ENCODE measurements at regions not wholly inside any gene's neighbourhood (a gene's known extent, or its start where the extent isn't known, plus 50 kb on each side); places are given as distances from the start of the nearest gene placed in this dataset.
"Not testable (repeated sequence)": the region's sequence is repeated elsewhere in the genome, so short reads cannot be mapped to it uniquely, and the experiment has no call there.

DNA sequence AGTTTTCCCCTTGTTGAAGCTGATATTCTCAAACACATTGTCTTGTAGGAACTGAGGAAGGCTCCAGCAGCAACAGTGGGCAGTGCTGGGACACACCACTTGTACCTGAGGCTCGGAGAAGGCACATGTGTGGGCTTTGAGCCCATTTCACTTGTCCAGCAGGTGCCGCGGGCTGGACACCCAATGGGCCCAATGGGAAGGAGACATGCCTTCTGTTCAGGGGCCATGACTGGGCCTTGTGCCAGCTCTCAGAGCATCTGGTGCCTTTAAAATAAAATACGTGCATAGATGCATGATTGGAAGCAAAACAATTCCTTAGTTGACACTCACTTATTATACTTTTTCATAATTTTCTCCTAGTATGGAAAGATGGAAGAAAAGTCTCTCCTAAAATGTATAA lies 334.2 kb downstream of the KLF13 start:
- Histone ChIP-seq H3K36me3 (ENCODE audit: control insufficient read depth, insufficient read depth, low read length) (no peaks in the 10 kb centered on the region), H3K27me3 (ENCODE audit: control insufficient read depth, insufficient read depth, low read length) (no peaks in the 10 kb centered on the region), H3K4me3 (ENCODE audit: low read depth, low read length) (no peak overlapping the region)
- DNase-seq (ENCODE audit: low read depth) (no peak), FAIRE-seq (no peak)
- TF ChIP-seq CTCF (IDR thresholded peaks at IDR 0.05; ENCODE audit: insufficient read depth, low read length, severe bottlenecking): no peak

DNA sequence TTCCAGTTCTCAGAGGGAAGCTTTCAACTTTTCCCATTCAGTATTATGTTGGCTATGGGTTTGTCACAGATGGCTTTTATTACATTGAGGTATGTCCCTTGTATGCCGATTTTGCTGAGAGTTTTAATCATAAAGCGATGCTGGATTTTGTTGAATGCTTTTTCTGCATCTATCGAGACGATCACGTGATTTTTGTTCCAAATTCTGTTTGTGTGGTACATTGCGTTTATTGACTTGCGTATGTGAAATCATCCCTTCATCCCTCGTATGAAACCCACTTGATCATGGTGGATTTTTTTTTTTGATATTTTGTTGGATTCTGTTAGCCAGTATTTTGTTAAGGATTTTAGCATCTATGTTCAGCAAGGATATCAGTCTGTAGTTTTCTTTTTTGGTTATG lies 339.1 kb downstream of the KLF13 start:
- not testable (repeated sequence) for DNase-seq (ENCODE audit: low read depth); H3K4me3 ChIP-seq (ENCODE audit: low read depth, low read length); H3K27me3 ChIP-seq (ENCODE audit: control insufficient read depth, insufficient read depth, low read length); FAIRE-seq; H3K36me3 ChIP-seq (ENCODE audit: control insufficient read depth, insufficient read depth, low read length)

- not testable (repeated sequence) for FAIRE-seq
Measured at GRCh38 chr15:31669158-31669908, 342.7 kb downstream of the KLF13 start.

GRCh38 chr15:31673263-31673662 lies 346.6 kb downstream of the KLF13 start:
- not testable (repeated sequence) for H3K36me3 ChIP-seq (ENCODE audit: control insufficient read depth, insufficient read depth, low read length); FAIRE-seq; DNase-seq (ENCODE audit: low read depth); H3K27me3 ChIP-seq (ENCODE audit: control insufficient read depth, insufficient read depth, low read length); H3K4me3 ChIP-seq (ENCODE audit: low read depth, low read length)

More at GRCh38 chr15:31669158-31669908, 342.7 kb downstream of the KLF13 start:
- not testable (repeated sequence) for DNase-seq (ENCODE audit: low read depth); H3K27me3 ChIP-seq (ENCODE audit: control insufficient read depth, insufficient read depth, low read length); H3K36me3 ChIP-seq (ENCODE audit: control insufficient read depth, insufficient read depth, low read length); H3K4me3 ChIP-seq (ENCODE audit: low read depth, low read length)

DNA sequence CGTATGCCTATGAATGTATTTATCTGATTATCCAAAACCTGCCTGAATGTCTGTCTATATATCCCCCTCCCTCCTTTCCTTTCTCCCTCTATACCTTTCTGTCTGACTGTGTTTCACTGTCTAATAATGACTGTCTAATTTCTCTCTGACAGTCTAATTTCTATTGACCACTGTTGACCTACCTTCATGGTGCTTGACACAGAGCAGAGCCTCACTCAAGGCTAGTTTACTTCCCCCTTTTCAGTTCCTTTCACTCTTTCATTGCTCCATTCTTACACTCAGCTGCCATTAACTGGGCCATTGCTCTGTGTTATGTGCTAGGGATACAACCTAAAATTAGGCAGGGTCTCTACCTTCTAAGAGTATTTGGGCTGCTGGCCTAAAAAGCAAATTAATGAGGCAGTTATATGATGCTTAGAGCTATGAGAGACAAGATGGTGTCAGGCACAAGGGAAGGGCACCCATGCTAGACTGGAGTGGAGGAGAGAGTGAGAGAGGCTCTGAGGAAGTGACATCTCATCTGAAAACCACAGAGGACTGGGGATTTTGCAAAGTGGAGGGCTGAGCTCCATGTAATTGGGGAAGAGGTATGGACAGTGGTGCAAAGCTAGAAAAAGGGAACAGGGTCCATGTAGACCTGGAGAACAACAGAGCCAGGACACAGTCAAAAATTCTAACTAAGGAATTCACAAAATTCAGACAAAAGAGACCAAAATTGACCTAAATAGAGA lies 348.6 kb upstream of the CHRNA7 start:
- DNase-seq (ENCODE audit: low read depth); H3K36me3 ChIP-seq (ENCODE audit: control insufficient read depth, insufficient read depth, low read length); H3K27me3 ChIP-seq (ENCODE audit: control insufficient read depth, insufficient read depth, low read length); H3K4me3 ChIP-seq (ENCODE audit: low read depth, low read length): not testable (repeated sequence)
- peak; percentile 28 for FAIRE-seq

DNA sequence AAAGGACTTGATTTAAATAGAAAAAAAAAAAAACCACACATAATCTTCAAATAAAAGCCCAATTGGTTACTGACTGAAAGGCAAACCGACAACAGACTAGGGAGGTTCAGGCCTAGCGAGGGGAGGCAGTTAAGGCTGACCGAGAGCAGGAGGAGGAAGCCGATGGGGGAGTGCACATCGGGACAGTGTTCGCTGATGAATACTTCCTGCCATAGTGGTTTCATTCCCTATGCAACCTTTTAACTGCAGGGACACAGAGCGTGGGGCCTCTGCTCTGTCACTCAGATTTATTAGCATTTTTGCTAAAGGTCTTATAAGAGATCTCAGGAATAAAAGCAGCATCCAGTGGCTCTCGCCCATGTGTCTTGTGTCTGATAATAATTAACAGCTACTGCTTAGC lies 343.2 kb upstream of the CHRNA7 start:
- DNase-seq (ENCODE audit: low read depth); H3K36me3 ChIP-seq (ENCODE audit: control insufficient read depth, insufficient read depth, low read length); H3K27me3 ChIP-seq (ENCODE audit: control insufficient read depth, insufficient read depth, low read length); FAIRE-seq; H3K4me3 ChIP-seq (ENCODE audit: low read depth, low read length): not testable (repeated sequence)

GRCh38 chr15:31696509-31696908 lies 333.8 kb upstream of the CHRNA7 start:
- not testable (repeated sequence) for FAIRE-seq; H3K27me3 ChIP-seq (ENCODE audit: control insufficient read depth, insufficient read depth, low read length); DNase-seq (ENCODE audit: low read depth); H3K36me3 ChIP-seq (ENCODE audit: control insufficient read depth, insufficient read depth, low read length); H3K4me3 ChIP-seq (ENCODE audit: low read depth, low read length)

GRCh38 chr15:31705076-31705678 lies 325.1 kb upstream of the CHRNA7 start:
- not testable (repeated sequence) for H3K4me3 ChIP-seq (ENCODE audit: low read depth, low read length); H3K27me3 ChIP-seq (ENCODE audit: control insufficient read depth, insufficient read depth, low read length); DNase-seq (ENCODE audit: low read depth); H3K36me3 ChIP-seq (ENCODE audit: control insufficient read depth, insufficient read depth, low read length)
- FAIRE-seq: peak; percentile 70

GRCh38 chr15:31707944-31708702 lies 322.2 kb upstream of the CHRNA7 start:
- not testable (repeated sequence) for FAIRE-seq

GRCh38 chr15:31708703-31709327 lies 321.5 kb upstream of the CHRNA7 start:
- DNase-seq (ENCODE audit: low read depth); H3K36me3 ChIP-seq (ENCODE audit: control insufficient read depth, insufficient read depth, low read length); H3K27me3 ChIP-seq (ENCODE audit: control insufficient read depth, insufficient read depth, low read length); H3K4me3 ChIP-seq (ENCODE audit: low read depth, low read length); FAIRE-seq: not testable (repeated sequence)

More at GRCh38 chr15:31707944-31708702, 322.2 kb upstream of the CHRNA7 start:
- DNase-seq (ENCODE audit: low read depth); H3K27me3 ChIP-seq (ENCODE audit: control insufficient read depth, insufficient read depth, low read length); H3K36me3 ChIP-seq (ENCODE audit: control insufficient read depth, insufficient read depth, low read length); H3K4me3 ChIP-seq (ENCODE audit: low read depth, low read length): not testable (repeated sequence)

DNA sequence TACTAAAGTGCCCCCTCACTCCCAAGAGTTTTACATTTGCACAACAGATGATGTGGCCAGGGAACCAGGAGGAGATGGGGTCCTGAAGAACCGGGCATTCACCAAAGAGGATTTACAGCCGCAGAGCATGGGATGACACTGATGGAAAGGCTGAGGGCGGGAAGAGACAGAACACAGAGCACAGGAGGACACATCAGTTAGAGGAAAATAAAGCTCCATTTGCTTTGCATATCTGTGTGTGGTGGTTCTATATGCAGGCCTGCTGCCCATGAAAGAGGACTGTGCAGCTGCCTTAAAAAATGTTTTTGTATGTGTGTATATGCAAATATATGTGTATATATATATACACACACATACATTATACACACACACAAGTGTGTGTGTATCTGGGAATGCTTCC lies 320.8 kb upstream of the CHRNA7 start:
- FAIRE-seq; DNase-seq (ENCODE audit: low read depth); H3K4me3 ChIP-seq (ENCODE audit: low read depth, low read length): not testable (repeated sequence)

GRCh38 chr15:31710806-31711205 lies 319.5 kb upstream of the CHRNA7 start:
- H3K36me3 ChIP-seq (ENCODE audit: control insufficient read depth, insufficient read depth, low read length); FAIRE-seq; H3K27me3 ChIP-seq (ENCODE audit: control insufficient read depth, insufficient read depth, low read length); H3K4me3 ChIP-seq (ENCODE audit: low read depth, low read length); DNase-seq (ENCODE audit: low read depth): not testable (repeated sequence)

More for the DNA sequence above, 320.8 kb upstream of the CHRNA7 start:
- H3K27me3 ChIP-seq (ENCODE audit: control insufficient read depth, insufficient read depth, low read length); H3K36me3 ChIP-seq (ENCODE audit: control insufficient read depth, insufficient read depth, low read length): not testable (repeated sequence)
